Lower lobe of right lung (tissue), 2 donors: ENCODE measurements at regions not wholly inside any gene's neighbourhood (a gene's known extent, or its start where the extent isn't known, plus 50 kb on each side); places are given as distances from the start of the nearest gene placed in this dataset.

Experiments
- ATAC-seq, 2 donors: fragments of 200-7000 bp; cut with Tn5 transposase; one replicate each; pipeline ENCODE4 v1.9.1; 2020 to 2022; ENCODE audit warnings: mild to moderate bottlenecking in 2 of 2, moderate library complexity in 2 of 2
- DNase-seq: peaks from one replicate; pipeline ENCODE4 v3.0.0-alpha.2; 2020
- H3K27ac ChIP-seq: fragments of 200-600 bp; one replicate; pipeline ENCODE4 v1.8.0; 2022
- H3K27me3 ChIP-seq: fragments of 200-600 bp; one replicate; pipeline ENCODE4 v1.8.0; 2022; ENCODE audit warnings: low read depth
- H3K36me3 ChIP-seq: fragments of 200-600 bp; one replicate; pipeline ENCODE4 v1.8.0; 2022; ENCODE audit warnings: mild to moderate bottlenecking
- H3K4me1 ChIP-seq: fragments of 200-600 bp; one replicate; pipeline ENCODE4 v1.8.0; 2022
- H3K4me3 ChIP-seq: fragments of 200-600 bp; one replicate; pipeline ENCODE4 v1.8.0; 2022; ENCODE audit warnings: mild to moderate bottlenecking
- H3K9me3 ChIP-seq: fragments of 200-600 bp; one replicate; pipeline ENCODE4 v1.8.0; 2022
- CTCF ChIP-seq: fragments of 200-600 bp; IDR thresholded peaks from one replicate; pipeline ENCODE4 v1.8.0; 2022; ENCODE audit warnings: antibody characterized with exemption, mild to moderate bottlenecking
- intact Hi-C: fragments of 100-400 bp; cut with DNase I; formaldehyde crosslinking; loops from one replicate; pipeline ENCODE4 v1.11.0; 2022
- donor health status: DM: no; HTN: yes; CAD: no; lungs with severe emphysema.

GRCh38 chr3:18593231-18593630 is 168.1 kb upstream of the SATB1 start:
- no peak for DNase-seq
- ATAC-seq, result no peak
- TF ChIP-seq CTCF, result no peak
- H3K4me3 ChIP-seq, result no peak overlapping the region
- H3K4me1 ChIP-seq, result no peaks in the 10 kb centered on the region
- H3K27ac ChIP-seq, result no peak overlapping the region
- H3K9me3 ChIP-seq, result no peaks in the 10 kb centered on the region
- intact Hi-C loops, result no loop called here
- H3K36me3 ChIP-seq, result no peaks in the 10 kb centered on the region
- no peaks in the 10 kb centered on the region for H3K27me3 ChIP-seq

GRCh38 chr3:18591120-18591519 is 166.0 kb upstream of the SATB1 start:
- H3K27me3 ChIP-seq, result no peaks in the 10 kb centered on the region
- no peaks in the 10 kb centered on the region for H3K4me1 ChIP-seq
- TF ChIP-seq CTCF, result no peak
- intact Hi-C loops, result no loop called here
- no peak overlapping the region for H3K4me3 ChIP-seq
- H3K9me3 ChIP-seq, result no peaks in the 10 kb centered on the region
- ATAC-seq (no peak), DNase-seq (no peak)
- H3K27ac ChIP-seq, result no peak overlapping the region
- H3K36me3 ChIP-seq, result no peaks in the 10 kb centered on the region

- DNase-seq (no peak), ATAC-seq (no peak)
- intact Hi-C loops, result no loop called here
- no peak for TF ChIP-seq CTCF
- no peaks in the 10 kb centered on the region for H3K9me3 ChIP-seq
- H3K27me3 ChIP-seq, result no peaks in the 10 kb centered on the region
- no peak overlapping the region for H3K27ac ChIP-seq
- H3K4me3 ChIP-seq, result no peak overlapping the region
- H3K4me1 ChIP-seq, result no peaks in the 10 kb centered on the region
- no peaks in the 10 kb centered on the region for H3K36me3 ChIP-seq
Observed at GRCh38 chr3:18586076-18586475, 160.9 kb upstream of the SATB1 start.

GRCh38 chr3:18585004-18585968 is 160.1 kb upstream of the SATB1 start:
- TF ChIP-seq CTCF, result no peak
- Histone ChIP-seq H3K4me3 (no peak overlapping the region), H3K27me3 (no peaks in the 10 kb centered on the region), H3K36me3 (no peaks in the 10 kb centered on the region), H3K4me1 (no peaks in the 10 kb centered on the region), H3K9me3 (no peaks in the 10 kb centered on the region), H3K27ac (no peak overlapping the region)
- DNase-seq (no peak), ATAC-seq (no peak)
- intact Hi-C loops, result no loop called here

- intact Hi-C loops, result no loop called here
- Histone ChIP-seq H3K27ac (no peak overlapping the region), H3K9me3 (no peaks in the 10 kb centered on the region), H3K4me3 (no peak overlapping the region), H3K27me3 (no peaks in the 10 kb centered on the region), H3K36me3 (no peaks in the 10 kb centered on the region), H3K4me1 (no peaks in the 10 kb centered on the region)
- no peak for TF ChIP-seq CTCF
- ATAC-seq (no peak), DNase-seq (no peak)
Observed at GRCh38 chr3:18580268-18580667, 155.1 kb upstream of the SATB1 start.
